ENCODE measurements at regions not wholly inside any gene's neighbourhood (a gene's known extent, or its start where the extent isn't known, plus 50 kb on each side); places are given as distances from the start of the nearest gene placed in this dataset.
"Not testable (repeated sequence)": the region's sequence is repeated elsewhere in the genome, so short reads cannot be mapped to it uniquely, and the experiment has no call there.

GRCh38 chr5:121106721-121107690, 642.9 kb downstream of the PRR16 start:
- not testable (repeated sequence) for TF ChIP-seq CTCF, POLR2A (IDR thresholded peaks at IDR 0.05)

Measured in heart left ventricle (tissue), 13 donors.